22Rv1 (cell line): ENCODE measurements at regions not wholly inside any gene's neighbourhood (a gene's known extent, or its start where the extent isn't known, plus 50 kb on each side); places are given as distances from the start of the nearest gene placed in this dataset.

Experiments used
- ZFX ChIP-seq: fragments of 450-650 bp; IDR thresholded peaks from 2 replicates; pipeline ENCODE4 v1.6.1; 2017; ENCODE audit warnings: antibody characterized with exemption, borderline replicate concordance
- TF ChIP-seq, protein P1 (sequence below): fragments of 450-650 bp; IDR thresholded peaks from 2 replicates; pipeline ENCODE4 v1.5.1; 2017; ENCODE audit warnings: mild to moderate bottlenecking

DNA sequence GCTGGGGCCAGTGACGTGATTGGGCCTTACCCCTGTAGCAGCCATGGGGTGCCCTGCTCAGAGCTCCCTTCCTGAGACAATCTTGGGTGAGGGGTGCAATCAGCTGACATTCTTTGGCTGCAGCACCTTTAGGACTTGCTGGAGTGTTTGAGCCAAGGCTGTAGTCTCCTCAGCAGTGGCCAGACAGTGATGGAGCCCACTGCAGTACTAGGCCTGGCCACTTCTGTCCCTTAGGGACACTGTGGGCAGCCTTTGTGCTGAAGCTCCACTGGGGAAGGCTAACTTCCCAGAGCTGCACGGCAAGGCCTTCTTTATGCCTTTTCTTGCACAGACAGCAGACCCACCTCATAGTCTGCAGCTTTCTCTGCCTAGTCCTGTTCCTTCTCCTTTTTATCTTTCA is 284.9 kb upstream of the IGF1R start:
- TF ChIP-seq, protein P1, sequence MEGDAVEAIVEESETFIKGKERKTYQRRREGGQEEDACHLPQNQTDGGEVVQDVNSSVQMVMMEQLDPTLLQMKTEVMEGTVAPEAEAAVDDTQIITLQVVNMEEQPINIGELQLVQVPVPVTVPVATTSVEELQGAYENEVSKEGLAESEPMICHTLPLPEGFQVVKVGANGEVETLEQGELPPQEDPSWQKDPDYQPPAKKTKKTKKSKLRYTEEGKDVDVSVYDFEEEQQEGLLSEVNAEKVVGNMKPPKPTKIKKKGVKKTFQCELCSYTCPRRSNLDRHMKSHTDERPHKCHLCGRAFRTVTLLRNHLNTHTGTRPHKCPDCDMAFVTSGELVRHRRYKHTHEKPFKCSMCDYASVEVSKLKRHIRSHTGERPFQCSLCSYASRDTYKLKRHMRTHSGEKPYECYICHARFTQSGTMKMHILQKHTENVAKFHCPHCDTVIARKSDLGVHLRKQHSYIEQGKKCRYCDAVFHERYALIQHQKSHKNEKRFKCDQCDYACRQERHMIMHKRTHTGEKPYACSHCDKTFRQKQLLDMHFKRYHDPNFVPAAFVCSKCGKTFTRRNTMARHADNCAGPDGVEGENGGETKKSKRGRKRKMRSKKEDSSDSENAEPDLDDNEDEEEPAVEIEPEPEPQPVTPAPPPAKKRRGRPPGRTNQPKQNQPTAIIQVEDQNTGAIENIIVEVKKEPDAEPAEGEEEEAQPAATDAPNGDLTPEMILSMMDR = no peak
- no peak for TF ChIP-seq ZFX
